H9 (cell line): ENCODE measurements at regions not wholly inside any gene's neighbourhood (a gene's known extent, or its start where the extent isn't known, plus 50 kb on each side); places are given as distances from the start of the nearest gene placed in this dataset.

Experiments
- DNase-seq: peaks from one replicate; pipeline ENCODE4 v3.0.0-alpha.2; 2017
- H2AFZ ChIP-seq: one replicate; pipeline ENCODE4 v1.6.1; 2013; ENCODE audit warnings: mild to moderate bottlenecking, low read length, control low read depth, moderate library complexity
- H2AK5ac ChIP-seq: 2 replicates; pipeline ENCODE4 v1.6.1; 2013; ENCODE audit warnings: low read length, control low read depth, mixed read lengths; ENCODE audit not compliant: insufficient read length
- H2BK120ac ChIP-seq: one replicate; pipeline ENCODE4 v1.6.1; 2013; ENCODE audit warnings: low read depth, mild to moderate bottlenecking, low read length, control low read depth, inconsistent platforms; ENCODE audit not compliant: poor library complexity, severe bottlenecking
- H2BK12ac ChIP-seq: 2 replicates; pipeline ENCODE4 v1.6.1; 2013; ENCODE audit warnings: low read length, control low read depth, mixed read lengths, low read depth; ENCODE audit not compliant: insufficient read length
- H2BK15ac ChIP-seq: 2 replicates; pipeline ENCODE4 v1.6.1; 2013; ENCODE audit warnings: low read depth, low read length, control low read depth
- H2BK20ac ChIP-seq: one replicate; pipeline ENCODE4 v1.6.1; 2013; ENCODE audit warnings: low read depth, mild to moderate bottlenecking, low read length, control low read depth, inconsistent platforms; ENCODE audit not compliant: poor library complexity, severe bottlenecking
- H2BK5ac ChIP-seq: 2 replicates; pipeline ENCODE4 v1.6.1; 2013; ENCODE audit warnings: low read length, control low read depth, mixed read lengths; ENCODE audit not compliant: insufficient read length
- H3K14ac ChIP-seq: 2 replicates; pipeline ENCODE4 v1.6.1; 2013; ENCODE audit warnings: low read length, control low read depth; ENCODE audit not compliant: insufficient read depth
- H3K18ac ChIP-seq: 2 replicates; pipeline ENCODE4 v1.6.1; 2013; ENCODE audit warnings: low read depth, mild to moderate bottlenecking, mixed read lengths, low read length, control low read depth; ENCODE audit not compliant: insufficient read length
- H3K23ac ChIP-seq: 2 replicates; pipeline ENCODE4 v1.6.1; 2013; ENCODE audit warnings: low read length, control low read depth, mixed read lengths, low read depth; ENCODE audit not compliant: insufficient read length
- H3K23me2 ChIP-seq: 2 replicates; pipeline ENCODE4 v1.6.1; 2013; ENCODE audit warnings: low read depth, mild to moderate bottlenecking, mixed read lengths, low read length, control low read depth; ENCODE audit not compliant: insufficient read length, poor library complexity, severe bottlenecking
- H3K27ac ChIP-seq: 2 replicates; pipeline ENCODE4 v1.5.1; 2013; ENCODE audit warnings: low read length, control low read depth, mixed read lengths, low read depth; ENCODE audit not compliant: insufficient read length
- H3K27me3 ChIP-seq: 2 replicates; pipeline ENCODE4 v1.6.1; 2013; ENCODE audit warnings: low read length, control low read depth, inconsistent platforms; ENCODE audit not compliant: insufficient read depth
- H3K4ac ChIP-seq: 2 replicates; pipeline ENCODE4 v1.6.1; 2013; ENCODE audit warnings: low read depth, mild to moderate bottlenecking, control low read depth, inconsistent platforms, low read length, moderate library complexity
- H3K4me1 ChIP-seq: 2 replicates; pipeline ENCODE4 v1.6.1; 2013; ENCODE audit warnings: low read length, control low read depth, inconsistent platforms; ENCODE audit not compliant: insufficient read depth
- H3K4me2 ChIP-seq: 2 replicates; pipeline ENCODE4 v1.6.1; 2013; ENCODE audit warnings: low read length, control low read depth, mixed read lengths; ENCODE audit not compliant: insufficient read length, insufficient read depth
- H3K56ac ChIP-seq: 2 replicates; pipeline ENCODE4 v1.6.1; 2013; ENCODE audit warnings: low read depth, mild to moderate bottlenecking, mixed read lengths, low read length, control low read depth; ENCODE audit not compliant: insufficient read length
- H3K79me1 ChIP-seq: 2 replicates; pipeline ENCODE4 v1.6.1; 2013; ENCODE audit warnings: low read depth, mild to moderate bottlenecking, moderate library complexity, low read length, control low read depth, inconsistent platforms; ENCODE audit not compliant: insufficient read depth, poor library complexity, severe bottlenecking
- H3K79me2 ChIP-seq: 2 replicates; pipeline ENCODE4 v1.6.1; 2013; ENCODE audit warnings: low read length, control low read depth, inconsistent platforms; ENCODE audit not compliant: insufficient read depth
- H3K9ac ChIP-seq: 2 replicates; pipeline ENCODE4 v1.6.1; 2013; ENCODE audit warnings: low read length, control low read depth, mixed read lengths; ENCODE audit not compliant: insufficient read length; ENCODE audit errors: extremely low read depth
- H3K9me3 ChIP-seq: one replicate; pipeline ENCODE4 v1.6.1; 2013; ENCODE audit warnings: low read depth, low read length, inconsistent platforms; ENCODE audit not compliant: control insufficient read depth
- H3T11ph ChIP-seq: one replicate; pipeline ENCODE4 v1.6.1; 2013; ENCODE audit warnings: mild to moderate bottlenecking, low read length, control low read depth, inconsistent platforms
- H4K20me1 ChIP-seq: one replicate; pipeline ENCODE4 v1.6.1; 2013; ENCODE audit not compliant: control insufficient read depth, insufficient read length, insufficient read depth
- H4K5ac ChIP-seq: 2 replicates; pipeline ENCODE4 v1.6.1; 2013; ENCODE audit warnings: low read depth, mild to moderate bottlenecking, mixed read lengths, low read length, control low read depth; ENCODE audit not compliant: insufficient read length
- H4K8ac ChIP-seq: replicated peaks from 2 replicates; pipeline ENCODE4 v1.6.1; 2013; ENCODE audit warnings: low read length, control low read depth, mixed read lengths, low read depth; ENCODE audit not compliant: insufficient read length
- H4K91ac ChIP-seq: 2 replicates; pipeline ENCODE4 v1.6.1; 2013; ENCODE audit warnings: low read depth, mild to moderate bottlenecking, moderate library complexity, mixed read lengths, low read length, control low read depth; ENCODE audit not compliant: insufficient read length
- H3K27ac Mint-ChIP-seq, 3 experiments: 2 replicates in 2 of 3; 3 replicates in 1 of 3; pipeline ENCODE4 v1.8.0; 2020 to 2021; ENCODE audit warnings: mixed read lengths in 3 of 3, mild to moderate bottlenecking in 1 of 3, moderate library complexity in 1 of 3
- H3K27me3 Mint-ChIP-seq: 2 replicates; pipeline ENCODE4 v1.8.0; 2021; ENCODE audit warnings: low read depth, mild to moderate bottlenecking, moderate library complexity, mixed read lengths
- H3K36me3 Mint-ChIP-seq, 3 experiments: 2 replicates in 2 of 3; 3 replicates in 1 of 3; pipeline ENCODE4 v1.8.0; 2020 to 2021; ENCODE audit warnings: low read depth in 3 of 3, mixed read lengths in 3 of 3; ENCODE audit not compliant: insufficient read depth in 1 of 3
- H3K4me1 Mint-ChIP-seq, 2 experiments: 2 replicates each; pipeline ENCODE4 v1.8.0; 2020; ENCODE audit warnings: mixed read lengths in 2 of 2
- H3K4me3 Mint-ChIP-seq, 2 experiments: 2 replicates in 1 of 2; 3 replicates in 1 of 2; pipeline ENCODE4 v1.8.0; 2020 to 2021; ENCODE audit warnings: mild to moderate bottlenecking in 2 of 2, mixed read lengths in 2 of 2, moderate library complexity in 1 of 2
- H3K9me3 Mint-ChIP-seq, 2 experiments: 2 replicates in 1 of 2; 3 replicates in 1 of 2; pipeline ENCODE4 v1.8.0; 2020; ENCODE audit warnings: mild to moderate bottlenecking in 2 of 2, mixed read lengths in 2 of 2, moderate library complexity in 1 of 2
- WGBS: extraction: QIAGEN DNeasy Blood & Tissue Kit; methylation state at CpG from one replicate; pipeline ENCODE4 v1.1.7; 2013; ENCODE audit warnings: missing lambda C conversion rate, low lambda C conversion rate, mixed read lengths; ENCODE audit not compliant: insufficient read length; ENCODE audit errors: extremely low coverage; 5-methylcytosine and 5-hydroxymethylcytosine counted together
- TF ChIP-seq, protein P1 (sequence below): fragments of 200-600 bp; sonication (generic); conservative IDR thresholded peaks from 3 replicates; pipeline ENCODE4 v1.8.0; 2021; ENCODE audit warnings: antibody characterized with exemption, mild to moderate bottlenecking

GRCh38 chr13:84497613-84498012 lies 615.3 kb upstream of the SLITRK1 start:
- H3K9me3 ChIP-seq, result no peaks in the 10 kb centered on the region
- no peak overlapping the region for H3K56ac ChIP-seq
- Mint-ChIP-seq H3K36me3 (peaks cover 0 to 5% (median 3%) of the 10 kb centered on the region in 3 experiments; a peak in 3 of 7 replicates), H3K27me3 (no peaks in the 10 kb centered on the region), H3K4me3 (no peak overlapping the region), H3K27ac (no peak overlapping the region), H3K4me1 (0 out of 4 replicates have a peak, but pooled peaks cover 0 to 3% of the 10 kb centered on the region in 2 experiments), H3K9me3 (peaks cover 4 to 7% of the 10 kb centered on the region in 2 experiments; a peak in 4 of 5 replicates)
- H2AK5ac ChIP-seq, result no peak overlapping the region
- no peak overlapping the region for H2BK12ac ChIP-seq
- no peaks in the 10 kb centered on the region for H3K79me2 ChIP-seq
- H3K14ac ChIP-seq, result no peak overlapping the region
- no peak overlapping the region for H2AFZ ChIP-seq
- no peaks in the 10 kb centered on the region for H3K23me2 ChIP-seq
- H2BK15ac ChIP-seq, result no peak overlapping the region
- TF ChIP-seq, protein P1, sequence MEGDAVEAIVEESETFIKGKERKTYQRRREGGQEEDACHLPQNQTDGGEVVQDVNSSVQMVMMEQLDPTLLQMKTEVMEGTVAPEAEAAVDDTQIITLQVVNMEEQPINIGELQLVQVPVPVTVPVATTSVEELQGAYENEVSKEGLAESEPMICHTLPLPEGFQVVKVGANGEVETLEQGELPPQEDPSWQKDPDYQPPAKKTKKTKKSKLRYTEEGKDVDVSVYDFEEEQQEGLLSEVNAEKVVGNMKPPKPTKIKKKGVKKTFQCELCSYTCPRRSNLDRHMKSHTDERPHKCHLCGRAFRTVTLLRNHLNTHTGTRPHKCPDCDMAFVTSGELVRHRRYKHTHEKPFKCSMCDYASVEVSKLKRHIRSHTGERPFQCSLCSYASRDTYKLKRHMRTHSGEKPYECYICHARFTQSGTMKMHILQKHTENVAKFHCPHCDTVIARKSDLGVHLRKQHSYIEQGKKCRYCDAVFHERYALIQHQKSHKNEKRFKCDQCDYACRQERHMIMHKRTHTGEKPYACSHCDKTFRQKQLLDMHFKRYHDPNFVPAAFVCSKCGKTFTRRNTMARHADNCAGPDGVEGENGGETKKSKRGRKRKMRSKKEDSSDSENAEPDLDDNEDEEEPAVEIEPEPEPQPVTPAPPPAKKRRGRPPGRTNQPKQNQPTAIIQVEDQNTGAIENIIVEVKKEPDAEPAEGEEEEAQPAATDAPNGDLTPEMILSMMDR, result no peak
- H2BK5ac ChIP-seq, result no peak overlapping the region
- H4K91ac ChIP-seq, result no peak overlapping the region
- no peak overlapping the region for H4K8ac ChIP-seq
- H3K27me3 ChIP-seq, result no peaks in the 10 kb centered on the region
- H4K5ac ChIP-seq, result no peak overlapping the region
- H2BK120ac ChIP-seq, result no peak overlapping the region
- no peaks in the 10 kb centered on the region for H3K4me1 ChIP-seq
- H4K20me1 ChIP-seq, result no peaks in the 10 kb centered on the region
- H2BK20ac ChIP-seq, result no peak overlapping the region
- H3K79me1 ChIP-seq, result no peaks in the 10 kb centered on the region
- H3K23ac ChIP-seq, result no peak overlapping the region
- H3K9ac ChIP-seq, result no peak overlapping the region
- H3T11ph ChIP-seq, result no peak overlapping the region
- DNase-seq, result no peak
- no peak overlapping the region for H3K4ac ChIP-seq
- no CpG with 5 or more reads among the region's 5 CpGs for WGBS
- H3K27ac ChIP-seq, result no peak overlapping the region
- H3K18ac ChIP-seq, result no peak overlapping the region
- no peak overlapping the region for H3K4me2 ChIP-seq
